B cell (primary cell): ENCODE measurements at regions not wholly inside any gene's neighbourhood (a gene's known extent, or its start where the extent isn't known, plus 50 kb on each side); places are given as distances from the start of the nearest gene placed in this dataset.

Experiments
- ATAC-seq: fragments of 200-7000 bp; cut with Tn5 transposase; one replicate; pipeline ENCODE4 v1.10.0; 2021; ENCODE audit warnings: low read depth, mild to moderate bottlenecking, moderate number of reproducible peaks, moderate library complexity
- CTCF ChIA-PET: fragments of 350-600 bp; sonication (Branson Sonifier 250); formaldehyde crosslinking; loops from one replicate; lab custom pipeline; 2021; ENCODE audit warnings: antibody characterized with exemption, inconsistent platforms; lab: Charles Lee
- POLR2A ChIA-PET: fragments of 350-600 bp; sonication (Branson Sonifier 250); formaldehyde crosslinking; loops from one replicate; lab custom pipeline; 2021; ENCODE audit warnings: antibody characterized with exemption; lab: Charles Lee
- DNase-seq: peaks from one replicate; pipeline ENCODE4 v3.0.0; 2013
- H2AFZ ChIP-seq: 2 replicates; pipeline ENCODE4 v1.6.1; 2012; ENCODE audit warnings: mild to moderate bottlenecking, low read depth, low read length; ENCODE audit not compliant: insufficient read depth, poor library complexity, severe bottlenecking
- H3K27ac ChIP-seq, 2 donors: 1 replicate in 1 of 2; 2 replicates in 1 of 2; pipeline ENCODE4 v1.5.1; 2012 to 2013; ENCODE audit warnings: low read length in 2 of 2, mild to moderate bottlenecking in 2 of 2, moderate library complexity in 1 of 2
- H3K27me3 ChIP-seq, 4 experiments: fragments of 200-600 bp in 1 of 4; sonication (generic) in 1 of 4; replicated peaks in 1 of 4; 1 replicate in 2 of 4; 2 replicates in 2 of 4; pipeline versions ENCODE4 v1.6.1 to v1.7.0; 2013 to 2016; ENCODE audit warnings: low read length in 3 of 4, mild to moderate bottlenecking in 2 of 4, mixed read lengths in 1 of 4, moderate library complexity in 1 of 4; ENCODE audit not compliant: insufficient read depth in 4 of 4, control insufficient read depth in 3 of 4; ENCODE audit errors: control extremely low read depth in 1 of 4
- H3K36me3 ChIP-seq, 2 experiments: replicated peaks in 1 of 2; 1 replicate in 1 of 2; 2 replicates in 1 of 2; pipeline versions ENCODE4 v1.6.1 to v1.7.1; 2013; ENCODE audit warnings: low read length in 1 of 2; ENCODE audit not compliant: insufficient read depth in 2 of 2, control insufficient read depth in 1 of 2; ENCODE audit errors: control extremely low read depth in 1 of 2, extremely low read depth in 1 of 2
- H3K4me1 ChIP-seq, 2 donors: fragments of 200-600 bp in 1 of 2; sonication (generic) in 1 of 2; 1 replicate in 1 of 2; 2 replicates in 1 of 2; pipeline versions ENCODE4 v1.5.1 to v1.6.1; 2013 to 2017; ENCODE audit warnings: low read length in 2 of 2; ENCODE audit not compliant: control insufficient read depth in 2 of 2, insufficient read depth in 2 of 2
- H3K4me2 ChIP-seq: replicated peaks from 2 replicates; pipeline ENCODE3; 2012; ENCODE audit warnings: mild to moderate bottlenecking, low read depth, low read length; ENCODE audit not compliant: poor library complexity, severe bottlenecking
- H3K4me3 ChIP-seq, 5 experiments: fragments of 200-600 bp in 1 of 5; sonication (generic) in 1 of 5; 1 replicate in 3 of 5; 2 replicates in 2 of 5; pipeline versions ENCODE4 v1.5.1 to v1.7.0; 2011 to 2016; ENCODE audit warnings: low read length in 4 of 5, mild to moderate bottlenecking in 4 of 5, low read depth in 2 of 5, control low read depth in 1 of 5, moderate library complexity in 1 of 5; ENCODE audit not compliant: insufficient read depth in 1 of 5; ENCODE audit errors: control extremely low read depth in 1 of 5, extremely low read depth in 1 of 5
- H3K79me2 ChIP-seq: fragments of 200-600 bp; sonication (generic); one replicate; pipeline ENCODE4 v1.6.0; 2016; ENCODE audit warnings: low read length; ENCODE audit not compliant: control insufficient read depth, insufficient read depth
- H3K9ac ChIP-seq: fragments of 200-600 bp; sonication (generic); 2 replicates; pipeline ENCODE4 v1.6.1; 2017; ENCODE audit warnings: mild to moderate bottlenecking, low read length, moderate library complexity
- H3K9me3 ChIP-seq, 3 donors: one replicate each; pipeline versions ENCODE4 v1.6.1 to v1.7.1; 2013; ENCODE audit warnings: low read length in 2 of 3; ENCODE audit not compliant: control insufficient read depth in 2 of 3, insufficient read depth in 1 of 3; ENCODE audit errors: control extremely low read depth in 1 of 3
- H4K20me1 ChIP-seq: 2 replicates; pipeline ENCODE4 v1.6.0; 2012; ENCODE audit warnings: mild to moderate bottlenecking, low read length; ENCODE audit not compliant: insufficient read depth, control insufficient read depth, poor library complexity, severe bottlenecking
- H3K27ac Mint-ChIP-seq: one replicate; pipeline ENCODE4 v1.8.0; 2021; ENCODE audit warnings: mixed read lengths
- H3K27me3 Mint-ChIP-seq: one replicate; pipeline ENCODE4 v1.8.0; 2021; ENCODE audit warnings: mixed read lengths
- H3K4me1 Mint-ChIP-seq: one replicate; pipeline ENCODE4 v1.8.0; 2021; ENCODE audit warnings: mixed read lengths
- H3K4me3 Mint-ChIP-seq: one replicate; pipeline ENCODE4 v1.8.0; 2021; ENCODE audit warnings: mixed read lengths
- H3K9me3 Mint-ChIP-seq: one replicate; pipeline ENCODE4 v1.8.0; 2022; ENCODE audit warnings: mixed read lengths; ENCODE audit not compliant: insufficient read depth
- EZH2 ChIP-seq: IDR thresholded peaks from 2 replicates; pipeline ENCODE4 v1.6.1; 2012; ENCODE audit warnings: borderline replicate concordance, low read depth, mild to moderate bottlenecking, moderate library complexity, low read length; ENCODE audit not compliant: insufficient read depth, poor library complexity, severe bottlenecking
- WGBS: methylation state at CpG from one replicate; pipeline ENCODE4 v1.1.5; 2013; ENCODE audit warnings: missing lambda C conversion rate; ENCODE audit not compliant: insufficient coverage; 5-methylcytosine and 5-hydroxymethylcytosine counted together
- intact Hi-C: fragments of 100-400 bp; cut with micrococcal nuclease; formaldehyde crosslinking; loops from one replicate; pipeline ENCODE4 v1.10.0; 2022
- TF ChIP-seq, protein P1 (sequence below): fragments of 200-600 bp; IDR thresholded peaks from one replicate; pipeline ENCODE4 v1.8.0; 2022; ENCODE audit warnings: antibody characterized with exemption, mild to moderate bottlenecking

DNA sequence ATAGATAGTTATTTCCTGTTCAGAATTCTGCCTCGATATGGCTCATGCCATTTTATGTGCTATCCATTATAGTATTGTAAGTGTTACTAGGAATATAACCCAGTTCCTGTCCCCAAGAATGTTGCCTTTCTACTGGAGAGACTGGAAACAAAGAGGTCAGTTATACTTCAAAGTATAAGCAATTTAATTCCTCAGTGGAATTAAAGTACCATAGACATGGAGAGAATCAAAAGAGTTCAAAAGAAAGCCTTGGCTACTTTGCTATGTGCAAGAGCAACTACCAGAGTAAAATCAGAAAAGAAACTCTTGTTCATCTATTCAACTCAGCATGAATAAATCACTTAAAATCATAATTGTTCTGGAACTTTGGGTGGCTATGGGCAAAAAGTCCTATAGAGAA lies 173.2 kb upstream of the EEA1 start:
- TF ChIP-seq, protein P1, sequence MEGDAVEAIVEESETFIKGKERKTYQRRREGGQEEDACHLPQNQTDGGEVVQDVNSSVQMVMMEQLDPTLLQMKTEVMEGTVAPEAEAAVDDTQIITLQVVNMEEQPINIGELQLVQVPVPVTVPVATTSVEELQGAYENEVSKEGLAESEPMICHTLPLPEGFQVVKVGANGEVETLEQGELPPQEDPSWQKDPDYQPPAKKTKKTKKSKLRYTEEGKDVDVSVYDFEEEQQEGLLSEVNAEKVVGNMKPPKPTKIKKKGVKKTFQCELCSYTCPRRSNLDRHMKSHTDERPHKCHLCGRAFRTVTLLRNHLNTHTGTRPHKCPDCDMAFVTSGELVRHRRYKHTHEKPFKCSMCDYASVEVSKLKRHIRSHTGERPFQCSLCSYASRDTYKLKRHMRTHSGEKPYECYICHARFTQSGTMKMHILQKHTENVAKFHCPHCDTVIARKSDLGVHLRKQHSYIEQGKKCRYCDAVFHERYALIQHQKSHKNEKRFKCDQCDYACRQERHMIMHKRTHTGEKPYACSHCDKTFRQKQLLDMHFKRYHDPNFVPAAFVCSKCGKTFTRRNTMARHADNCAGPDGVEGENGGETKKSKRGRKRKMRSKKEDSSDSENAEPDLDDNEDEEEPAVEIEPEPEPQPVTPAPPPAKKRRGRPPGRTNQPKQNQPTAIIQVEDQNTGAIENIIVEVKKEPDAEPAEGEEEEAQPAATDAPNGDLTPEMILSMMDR = no peak
- TF ChIP-seq EZH2 = no peak
- Histone ChIP-seq H4K20me1 (no peaks in the 10 kb centered on the region), H3K79me2 (no peaks in the 10 kb centered on the region), H3K36me3 (no peaks in the 10 kb centered on the region), H2AFZ (no peak overlapping the region), H3K4me1 (peaks cover 6% of the 10 kb centered on the region in 2 donors), H3K4me3 (no peak overlapping the region), H3K9ac (no peak overlapping the region), H3K27ac (no peak overlapping the region), H3K27me3 (no peaks in the 10 kb centered on the region), H3K4me2 (no peak overlapping the region), H3K9me3 (no peaks in the 10 kb centered on the region)
- DNase-seq (no peak), ATAC-seq (no peak)
- CTCF ChIA-PET = no interaction called here
- Mint-ChIP-seq H3K27me3 (no peaks in the 10 kb centered on the region), H3K4me1 (peaks cover 14% of the 10 kb centered on the region), H3K27ac (no peak overlapping the region), H3K4me3 (no peak overlapping the region), H3K9me3 (no peaks in the 10 kb centered on the region)
- intact Hi-C loops = no loop called here
- no CpG with 5 or more reads among the region's 1 CpG for WGBS
- POLR2A ChIA-PET = no interaction called here

DNA sequence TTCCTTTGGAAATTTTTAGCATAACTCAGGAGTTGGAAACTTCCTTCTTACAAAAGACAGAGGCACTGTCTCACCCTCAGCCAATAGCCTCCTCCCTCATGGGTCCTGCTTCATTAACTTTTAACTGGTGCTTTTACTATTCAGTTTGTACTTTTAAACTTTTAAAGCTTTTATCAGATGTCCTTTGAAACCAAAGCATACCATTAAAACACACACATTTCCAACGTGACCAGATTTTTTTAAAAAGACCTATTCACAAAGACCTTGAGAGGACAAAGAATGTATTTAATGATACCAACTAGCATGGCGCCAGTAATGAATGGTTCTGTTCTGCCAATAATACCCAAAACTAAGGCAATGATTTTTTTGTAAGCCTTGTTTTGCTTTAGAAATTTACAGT lies 173.6 kb upstream of the EEA1 start:
- Histone ChIP-seq H3K4me1 (peaks cover 6% of the 10 kb centered on the region in 2 donors), H3K9ac (no peak overlapping the region), H4K20me1 (no peaks in the 10 kb centered on the region), H3K27me3 (no peaks in the 10 kb centered on the region), H3K4me3 (no peak overlapping the region), H3K36me3 (no peaks in the 10 kb centered on the region), H3K27ac (no peak overlapping the region), H2AFZ (no peak overlapping the region), H3K79me2 (no peaks in the 10 kb centered on the region), H3K4me2 (no peak overlapping the region), H3K9me3 (no peaks in the 10 kb centered on the region)
- H3K4me1 Mint-ChIP-seq = peaks cover 10% of the 10 kb centered on the region
- ChIA-PET POLR2A (no interaction called here), CTCF (interaction anchor here (0.7 kb wide), 1 partner anchor 294 kb away, joined by 3 read pairs; no protein-coding TSS in a partner anchor)
- no peak overlapping the region for H3K4me3 Mint-ChIP-seq
- intact Hi-C loops = no loop called here
- WGBS = no CpG with 5 or more reads among the region's 2 CpGs
- H3K27me3 Mint-ChIP-seq = no peaks in the 10 kb centered on the region
- no peak overlapping the region for H3K27ac Mint-ChIP-seq
- TF ChIP-seq, protein P1 = no peak
- no peak for TF ChIP-seq EZH2
- DNase-seq (no peak), ATAC-seq (no peak)
- no peaks in the 10 kb centered on the region for H3K9me3 Mint-ChIP-seq
